ENCODE measurements at regions not wholly inside any gene's neighbourhood (a gene's known extent, or its start where the extent isn't known, plus 50 kb on each side); places are given as distances from the start of the nearest gene placed in this dataset.
"Not testable (repeated sequence)": the region's sequence is repeated elsewhere in the genome, so short reads cannot be mapped to it uniquely, and the experiment has no call there.

- DNase-seq, result no peak
These were observed 400.7 kb upstream of the RUNX1 start for GRCh38 chr21:35449846-35450245.

- no peak for DNase-seq
These were observed 399.9 kb upstream of the RUNX1 start for GRCh38 chr21:35448876-35449599.

GRCh38 chr21:35444391-35444790 is 395.3 kb upstream of the RUNX1 start:
- DNase-seq, result no peak

- no peak for DNase-seq
These were observed 392.9 kb upstream of the RUNX1 start for GRCh38 chr21:35441868-35442582.

GRCh38 chr21:35438643-35439404 is 389.7 kb upstream of the RUNX1 start:
- peak; percentile 29 for DNase-seq

- no peak for DNase-seq
These were observed 388.8 kb upstream of the RUNX1 start for GRCh38 chr21:35437941-35438340.

- DNase-seq, result no peak
These were observed 387.8 kb upstream of the RUNX1 start for GRCh38 chr21:35436899-35437298.

- DNase-seq, result not testable (repeated sequence)
These were observed 383.5 kb upstream of the RUNX1 start for GRCh38 chr21:35432601-35433000.

GRCh38 chr21:35430260-35430659 is 381.2 kb upstream of the RUNX1 start:
- no peak for DNase-seq

GRCh38 chr21:35428937-35429336 is 379.8 kb upstream of the RUNX1 start:
- no peak for DNase-seq

- peak; percentile 38 to 44 for DNase-seq
These were observed 379.4 kb upstream of the RUNX1 start for GRCh38 chr21:35428489-35428888.

- DNase-seq, result no peak
These were observed 378.9 kb upstream of the RUNX1 start for GRCh38 chr21:35428001-35428320.

- no peak for DNase-seq
These were observed 378.4 kb upstream of the RUNX1 start for GRCh38 chr21:35427320-35428000.

GRCh38 chr21:35426897-35427296 is 377.8 kb upstream of the RUNX1 start:
- no peak for DNase-seq

- DNase-seq, result no peak
These were observed 377.4 kb upstream of the RUNX1 start for GRCh38 chr21:35426469-35426868.

- DNase-seq, result no peak
These were observed 375.0 kb upstream of the RUNX1 start for GRCh38 chr21:35424122-35424521.

GRCh38 chr21:35423709-35424108 is 374.6 kb upstream of the RUNX1 start:
- no peak for DNase-seq

GRCh38 chr21:35422011-35422410 is 372.9 kb upstream of the RUNX1 start:
- no peak for DNase-seq

GRCh38 chr21:35421221-35421620 is 372.1 kb upstream of the RUNX1 start:
- no peak for DNase-seq

GRCh38 chr21:35420656-35421055 is 371.6 kb upstream of the RUNX1 start:
- DNase-seq, result no peak

GRCh38 chr21:35417762-35418161 is 368.7 kb upstream of the RUNX1 start:
- DNase-seq, result no peak

- no peak for DNase-seq
These were observed 367.9 kb upstream of the RUNX1 start for GRCh38 chr21:35416866-35417489.
